ENCODE measurements at regions not wholly inside any gene's neighbourhood (a gene's known extent, or its start where the extent isn't known, plus 50 kb on each side); places are given as distances from the start of the nearest gene placed in this dataset.

DNA sequence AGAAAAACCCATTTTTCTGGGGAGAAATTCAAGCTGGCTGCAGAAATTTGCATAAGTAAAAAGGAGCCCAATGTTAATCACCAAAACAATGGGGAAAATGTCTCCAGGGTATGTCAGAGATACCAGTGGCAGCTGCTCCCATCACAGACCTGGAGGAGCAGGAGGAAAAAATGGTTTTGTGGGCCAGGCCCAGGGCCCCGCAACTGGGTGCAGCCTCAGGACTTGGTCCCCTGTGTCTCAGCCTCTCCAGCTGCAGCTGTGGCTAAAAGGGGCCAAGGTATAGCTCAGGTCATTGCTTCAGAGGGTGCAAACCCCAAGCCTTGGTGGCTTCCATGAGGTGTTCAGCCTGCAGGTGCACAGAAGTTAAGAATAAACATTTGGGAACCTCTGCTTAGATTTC, 536.4 kb upstream of the FRG1 start:
- H3K27ac ChIP-seq: no peak overlapping the region
- no peaks in the 10 kb centered on the region for H3K4me1 ChIP-seq
- no peaks in the 10 kb centered on the region for H3K27me3 ChIP-seq
- no peak overlapping the region for H3K4me3 ChIP-seq
- intact Hi-C loops (cut with DNase I; ENCODE audit: low total_unique reads): no loop called here
- TF ChIP-seq, protein P1, sequence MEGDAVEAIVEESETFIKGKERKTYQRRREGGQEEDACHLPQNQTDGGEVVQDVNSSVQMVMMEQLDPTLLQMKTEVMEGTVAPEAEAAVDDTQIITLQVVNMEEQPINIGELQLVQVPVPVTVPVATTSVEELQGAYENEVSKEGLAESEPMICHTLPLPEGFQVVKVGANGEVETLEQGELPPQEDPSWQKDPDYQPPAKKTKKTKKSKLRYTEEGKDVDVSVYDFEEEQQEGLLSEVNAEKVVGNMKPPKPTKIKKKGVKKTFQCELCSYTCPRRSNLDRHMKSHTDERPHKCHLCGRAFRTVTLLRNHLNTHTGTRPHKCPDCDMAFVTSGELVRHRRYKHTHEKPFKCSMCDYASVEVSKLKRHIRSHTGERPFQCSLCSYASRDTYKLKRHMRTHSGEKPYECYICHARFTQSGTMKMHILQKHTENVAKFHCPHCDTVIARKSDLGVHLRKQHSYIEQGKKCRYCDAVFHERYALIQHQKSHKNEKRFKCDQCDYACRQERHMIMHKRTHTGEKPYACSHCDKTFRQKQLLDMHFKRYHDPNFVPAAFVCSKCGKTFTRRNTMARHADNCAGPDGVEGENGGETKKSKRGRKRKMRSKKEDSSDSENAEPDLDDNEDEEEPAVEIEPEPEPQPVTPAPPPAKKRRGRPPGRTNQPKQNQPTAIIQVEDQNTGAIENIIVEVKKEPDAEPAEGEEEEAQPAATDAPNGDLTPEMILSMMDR (IDR thresholded peaks at IDR 0.05): no peak
- TF ChIP-seq POLR2A (IDR thresholded peaks at IDR 0.05) (no peak), POLR2AphosphoS5 (IDR thresholded peaks at IDR 0.05) (no peak)
- H3K36me3 ChIP-seq: no peaks in the 10 kb centered on the region
- peaks cover 0 to 6% of the 10 kb centered on the region in 2 donors for H3K9me3 ChIP-seq
- no peak for DNase-seq (ENCODE audit: low spot score in 2 of 2)

DNA sequence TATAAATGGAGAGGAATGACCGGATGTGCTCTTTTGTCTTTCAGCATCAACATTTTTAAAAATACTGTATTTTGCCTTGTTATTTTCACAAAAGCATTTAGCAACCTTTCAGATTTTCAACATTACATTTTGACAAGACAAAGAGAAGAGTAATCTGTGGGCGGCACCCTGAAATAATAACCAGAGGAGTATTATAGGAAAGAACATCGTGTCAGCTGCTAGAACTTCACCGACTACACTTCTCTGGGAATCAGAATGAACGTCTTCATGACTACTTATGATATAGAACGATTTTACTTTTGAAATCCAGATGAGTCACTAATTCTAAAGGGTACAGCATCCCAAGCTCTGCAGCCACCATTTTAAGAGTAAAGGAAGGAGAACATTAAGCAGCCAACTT, 531.5 kb upstream of the FRG1 start:
- H3K4me1 ChIP-seq: no peaks in the 10 kb centered on the region
- no peak for TF ChIP-seq POLR2AphosphoS5 (IDR thresholded peaks at IDR 0.05)
- TF ChIP-seq, protein P1 (IDR thresholded peaks at IDR 0.05): no peak
- TF ChIP-seq POLR2A (IDR thresholded peaks at IDR 0.05): no peak
- H3K9me3 ChIP-seq: peaks cover 0 to 6% of the 10 kb centered on the region in 2 donors
- no peak overlapping the region for H3K27ac ChIP-seq
- H3K4me3 ChIP-seq: no peak overlapping the region
- intact Hi-C loops (cut with DNase I; ENCODE audit: low total_unique reads): no loop called here
- H3K27me3 ChIP-seq: no peaks in the 10 kb centered on the region
- no peak for DNase-seq (ENCODE audit: low spot score in 2 of 2)
- no peaks in the 10 kb centered on the region for H3K36me3 ChIP-seq

DNA sequence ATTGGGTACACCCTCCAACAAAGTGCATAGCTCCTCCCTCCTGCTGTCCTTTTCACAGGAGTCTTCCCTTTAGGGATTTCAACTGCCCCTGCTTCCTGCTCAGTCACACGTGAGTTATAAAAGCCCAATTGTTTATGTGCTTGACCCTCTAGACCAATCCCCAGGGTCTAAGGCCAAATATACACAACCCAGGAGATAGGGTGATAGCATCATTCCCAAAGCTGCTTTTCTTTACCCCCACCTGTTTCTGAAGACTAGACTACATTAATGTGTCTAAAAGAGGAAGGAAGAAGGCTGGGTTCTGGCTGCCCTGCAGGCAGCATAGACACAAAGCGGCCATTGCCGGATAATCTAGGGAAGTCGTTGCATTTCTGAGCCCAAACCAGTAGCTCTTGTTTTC, 526.7 kb upstream of the FRG1 start:
- no peak for DNase-seq (ENCODE audit: low spot score in 2 of 2)
- Histone ChIP-seq H3K4me3 (no peak overlapping the region), H3K27ac (no peak overlapping the region), H3K27me3 (no peaks in the 10 kb centered on the region), H3K9me3 (no peaks in the 10 kb centered on the region), H3K36me3 (no peaks in the 10 kb centered on the region), H3K4me1 (no peaks in the 10 kb centered on the region)
- TF ChIP-seq, protein P1 (IDR thresholded peaks at IDR 0.05): no peak
- TF ChIP-seq POLR2AphosphoS5 (IDR thresholded peaks at IDR 0.05): no peak
- no peak for TF ChIP-seq POLR2A (IDR thresholded peaks at IDR 0.05)
- intact Hi-C loops (cut with DNase I; ENCODE audit: low total_unique reads): no loop called here

DNA sequence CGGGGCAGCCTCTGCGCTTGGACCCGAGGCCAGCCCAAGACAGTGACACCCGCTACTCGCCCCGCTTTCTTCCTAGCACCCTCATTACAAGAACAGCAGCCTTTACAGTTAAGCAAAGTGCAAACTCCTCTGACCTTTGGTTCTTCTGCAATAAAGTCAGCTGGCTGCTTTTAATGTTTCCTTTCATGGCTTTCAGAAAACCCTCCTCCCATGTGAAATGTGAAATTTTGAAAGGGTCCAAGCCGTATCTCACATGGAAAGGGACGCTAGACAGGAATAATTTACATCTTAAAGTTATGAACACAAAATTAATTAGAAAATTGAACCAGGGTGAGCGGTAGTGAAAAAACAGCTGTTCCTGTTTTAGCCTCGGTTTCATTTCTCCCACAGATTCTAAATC, 520.1 kb upstream of the FRG1 start:
- H3K27ac ChIP-seq: no peak overlapping the region
- no peaks in the 10 kb centered on the region for H3K4me1 ChIP-seq
- intact Hi-C loops (cut with DNase I; ENCODE audit: low total_unique reads): no loop called here
- no peaks in the 10 kb centered on the region for H3K9me3 ChIP-seq
- H3K27me3 ChIP-seq: no peaks in the 10 kb centered on the region
- H3K36me3 ChIP-seq: no peaks in the 10 kb centered on the region
- TF ChIP-seq POLR2A (IDR thresholded peaks at IDR 0.05): no peak
- DNase-seq (ENCODE audit: low spot score in 2 of 2): no peak
- H3K4me3 ChIP-seq: no peak overlapping the region

DNA sequence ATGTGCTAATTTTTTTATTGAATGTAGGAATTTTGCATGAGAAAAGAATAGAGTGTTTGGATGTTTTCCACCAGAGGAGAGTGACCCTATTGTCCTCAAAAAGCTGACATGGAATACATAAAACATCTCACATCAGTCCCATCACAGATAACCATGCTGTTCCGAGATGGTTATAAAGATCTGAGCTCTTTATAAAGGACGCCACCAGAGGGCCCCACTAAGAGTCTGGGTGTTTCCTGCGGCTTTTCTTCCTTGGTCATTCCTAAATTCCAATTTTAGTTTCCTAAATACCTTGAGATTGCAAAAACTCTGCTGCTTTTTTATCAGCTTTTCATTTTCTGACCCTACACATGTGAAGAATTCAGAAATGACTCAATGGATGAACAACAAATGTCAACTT, 504.5 kb upstream of the FRG1 start:
- no peak overlapping the region for H3K4me3 ChIP-seq
- H3K36me3 ChIP-seq: no peaks in the 10 kb centered on the region
- H3K27me3 ChIP-seq: no peaks in the 10 kb centered on the region
- no peak for DNase-seq (ENCODE audit: low spot score in 2 of 2)
- H3K27ac ChIP-seq: no peak overlapping the region
- TF ChIP-seq POLR2AphosphoS5 (IDR thresholded peaks at IDR 0.05): no peak
- no peak for TF ChIP-seq POLR2A (IDR thresholded peaks at IDR 0.05)
- TF ChIP-seq, protein P1 (IDR thresholded peaks at IDR 0.05): no peak
- H3K9me3 ChIP-seq: no peaks in the 10 kb centered on the region
- H3K4me1 ChIP-seq: no peaks in the 10 kb centered on the region
- intact Hi-C loops (cut with DNase I; ENCODE audit: low total_unique reads): no loop called here

DNA sequence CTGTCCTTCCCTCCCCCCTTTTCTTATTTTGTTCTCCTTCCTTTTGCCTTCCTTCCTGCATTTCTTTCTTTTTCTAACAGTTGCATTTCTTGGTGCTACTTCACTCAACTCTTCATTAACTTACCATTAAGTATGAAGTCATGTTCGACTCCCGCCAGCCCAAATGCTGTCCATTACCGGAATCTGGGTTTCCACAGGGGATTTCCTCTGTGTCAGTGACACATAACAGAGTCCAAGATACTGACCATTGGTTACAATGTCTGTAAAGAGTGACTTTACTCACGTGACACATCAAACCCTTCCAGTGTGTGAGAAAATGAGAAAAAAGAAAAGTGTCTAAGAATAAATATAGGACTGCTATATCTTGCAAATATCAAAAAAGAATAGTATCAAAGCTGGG, 500.0 kb upstream of the FRG1 start:
- H3K27ac ChIP-seq: no peak overlapping the region
- H3K4me1 ChIP-seq: no peaks in the 10 kb centered on the region
- intact Hi-C loops (cut with DNase I; ENCODE audit: low total_unique reads): no loop called here
- DNase-seq (ENCODE audit: low spot score in 2 of 2): no peak
- no peaks in the 10 kb centered on the region for H3K9me3 ChIP-seq
- H3K4me3 ChIP-seq: no peak overlapping the region
- no peaks in the 10 kb centered on the region for H3K27me3 ChIP-seq
- no peaks in the 10 kb centered on the region for H3K36me3 ChIP-seq
- TF ChIP-seq, protein P1 (IDR thresholded peaks at IDR 0.05): no peak
- no peak for TF ChIP-seq POLR2AphosphoS5 (IDR thresholded peaks at IDR 0.05)
- TF ChIP-seq POLR2A (IDR thresholded peaks at IDR 0.05): no peak
